SK-N-SH (cell line): ENCODE measurements at regions not wholly inside any gene's neighbourhood (a gene's known extent, or its start where the extent isn't known, plus 50 kb on each side); places are given as distances from the start of the nearest gene placed in this dataset.

Experiments
- CTCF ChIP-seq: fragments of 200-600 bp; sonication (generic); IDR thresholded peaks from 2 replicates; pipeline ENCODE4 v1.6.1; 2017; ENCODE audit warnings: antibody characterized with exemption, mild to moderate bottlenecking, moderate library complexity
- EP300 ChIP-seq, 2 experiments: IDR thresholded peaks; 2 replicates each; pipeline versions ENCODE4 v1.4.0 to v1.6.1; 2012; ENCODE audit warnings: borderline replicate concordance in 1 of 2, low read depth in 1 of 2, low read length in 1 of 2
- FOXM1 ChIP-seq: IDR thresholded peaks from 2 replicates; pipeline ENCODE4 v1.4.0; 2012; ENCODE audit warnings: low read depth, mild to moderate bottlenecking
- IRF3 ChIP-seq: fragments of 150-350 bp; IDR thresholded peaks from 2 replicates; pipeline ENCODE4 v1.6.1; 2016; ENCODE audit warnings: mild to moderate bottlenecking, low read depth, low read length
- MEF2A ChIP-seq: IDR thresholded peaks from 2 replicates; pipeline ENCODE4 v1.4.0; 2012; ENCODE audit warnings: low read depth, borderline replicate concordance
- POLR2AphosphoS5 ChIP-seq: IDR thresholded peaks from 2 replicates; pipeline ENCODE4 v1.6.1; 2012; ENCODE audit warnings: low read depth, low read length
- REST ChIP-seq: IDR thresholded peaks from 2 replicates; pipeline ENCODE4 v1.6.1; 2012; ENCODE audit warnings: mild to moderate bottlenecking, low read depth, low read length, moderate library complexity

- no peak for TF ChIP-seq CTCF
- TF ChIP-seq IRF3, result no peak
- no peak for TF ChIP-seq POLR2AphosphoS5
- TF ChIP-seq REST, result no peak
- TF ChIP-seq EP300 (IDR thresholded peaks at IDR 0.05; ENCODE audit: borderline replicate concordance in 1 of 2, low read depth in 1 of 2, low read length in 1 of 2), result no peak
- TF ChIP-seq MEF2A, result no peak
- no peak for TF ChIP-seq FOXM1
Measured at GRCh38 chr4:165612936-165613335, 234.1 kb downstream of the CPE start.
